Stomach smooth muscle (tissue), 2 donors: ENCODE measurements at regions not wholly inside any gene's neighbourhood (a gene's known extent, or its start where the extent isn't known, plus 50 kb on each side); places are given as distances from the start of the nearest gene placed in this dataset.
"Not testable (repeated sequence)": the region's sequence is repeated elsewhere in the genome, so short reads cannot be mapped to it uniquely, and the experiment has no call there.

ENCODE experiments used
- H3K27ac ChIP-seq: one replicate; pipeline ENCODE4 v1.7.0; 2013; ENCODE audit warnings: mild to moderate bottlenecking, low read length, inconsistent platforms
- H3K27me3 ChIP-seq, 2 donors: one replicate each; pipeline ENCODE4 v1.7.0; 2013; ENCODE audit warnings: low read length in 2 of 2; ENCODE audit not compliant: insufficient read depth in 2 of 2, control insufficient read depth in 1 of 2
- H3K36me3 ChIP-seq, 2 donors: one replicate each; pipeline ENCODE4 v1.7.0; 2013; ENCODE audit warnings: low read length in 2 of 2; ENCODE audit not compliant: control insufficient read depth in 2 of 2, insufficient read depth in 2 of 2
- H3K4me1 ChIP-seq: one replicate; pipeline ENCODE4 v1.7.0; 2013; ENCODE audit warnings: low read length; ENCODE audit not compliant: control insufficient read depth, insufficient read depth
- H3K4me3 ChIP-seq, 2 donors: one replicate each; pipeline ENCODE4 v1.7.0; 2013; ENCODE audit warnings: low read length in 2 of 2
- H3K9ac ChIP-seq, 2 donors: one replicate each; pipeline ENCODE4 v1.7.0; 2013; ENCODE audit warnings: low read length in 2 of 2, mild to moderate bottlenecking in 1 of 2
- H3K9me3 ChIP-seq, 2 donors: one replicate each; pipeline ENCODE4 v1.7.0; 2013; ENCODE audit warnings: low read length in 2 of 2; ENCODE audit not compliant: control insufficient read depth in 2 of 2
- donor health status: healthy.
- donor health status: Pancreatic carcinoma.

- H3K27ac ChIP-seq: no peak overlapping the region
Measured at GRCh38 chr3:79960594-79960993, 192.8 kb upstream of the ROBO1 start.

GRCh38 chr3:79957066-79957465 lies 189.3 kb upstream of the ROBO1 start:
- no peaks in the 10 kb centered on the region for H3K36me3 ChIP-seq
- no peaks in the 10 kb centered on the region for H3K27me3 ChIP-seq
- H3K27ac ChIP-seq: no peak overlapping the region
- no peak overlapping the region for H3K9ac ChIP-seq
- H3K9me3 ChIP-seq: no peaks in the 10 kb centered on the region
- H3K4me3 ChIP-seq: no peak overlapping the region
- no peaks in the 10 kb centered on the region for H3K4me1 ChIP-seq

More at GRCh38 chr3:79960594-79960993, 192.8 kb upstream of the ROBO1 start:
- H3K4me1 ChIP-seq: no peaks in the 10 kb centered on the region
- no peaks in the 10 kb centered on the region for H3K9me3 ChIP-seq
- H3K9ac ChIP-seq: no peak overlapping the region
- no peaks in the 10 kb centered on the region for H3K27me3 ChIP-seq
- no peak overlapping the region for H3K4me3 ChIP-seq
- H3K36me3 ChIP-seq: no peaks in the 10 kb centered on the region

- H3K27me3 ChIP-seq: no peaks in the 10 kb centered on the region
- no peak overlapping the region for H3K27ac ChIP-seq
- no peak overlapping the region for H3K4me3 ChIP-seq
- no peaks in the 10 kb centered on the region for H3K36me3 ChIP-seq
- no peak overlapping the region for H3K9ac ChIP-seq
- no peaks in the 10 kb centered on the region for H3K9me3 ChIP-seq
- H3K4me1 ChIP-seq: no peaks in the 10 kb centered on the region
Measured at GRCh38 chr3:79954756-79955155, 187.0 kb upstream of the ROBO1 start.

GRCh38 chr3:79953591-79954101 lies 185.8 kb upstream of the ROBO1 start:
- no peaks in the 10 kb centered on the region for H3K27me3 ChIP-seq
- no peaks in the 10 kb centered on the region for H3K36me3 ChIP-seq
- H3K4me3 ChIP-seq: no peak overlapping the region
- no peaks in the 10 kb centered on the region for H3K9me3 ChIP-seq
- no peak overlapping the region for H3K9ac ChIP-seq
- no peaks in the 10 kb centered on the region for H3K4me1 ChIP-seq
- H3K27ac ChIP-seq: no peak overlapping the region

- not testable (repeated sequence) for H3K4me3 ChIP-seq, H3K4me1 ChIP-seq, H3K9ac ChIP-seq, H3K27me3 ChIP-seq, H3K27ac ChIP-seq, H3K9me3 ChIP-seq, H3K36me3 ChIP-seq
Measured at GRCh38 chr3:79951426-79951825, 183.6 kb upstream of the ROBO1 start.

GRCh38 chr3:79947957-79948356 lies 180.2 kb upstream of the ROBO1 start:
- no peaks in the 10 kb centered on the region for H3K27me3 ChIP-seq
- H3K4me1 ChIP-seq: no peaks in the 10 kb centered on the region
- no peaks in the 10 kb centered on the region for H3K36me3 ChIP-seq
- no peak overlapping the region for H3K9ac ChIP-seq
- no peak overlapping the region for H3K4me3 ChIP-seq
- no peak overlapping the region for H3K27ac ChIP-seq
- H3K9me3 ChIP-seq: no peaks in the 10 kb centered on the region

GRCh38 chr3:79947469-79947868 lies 179.7 kb upstream of the ROBO1 start:
- Histone ChIP-seq H3K9ac (no peak overlapping the region), H3K27ac (no peak overlapping the region), H3K4me3 (no peak overlapping the region), H3K36me3 (no peaks in the 10 kb centered on the region), H3K27me3 (no peaks in the 10 kb centered on the region), H3K4me1 (no peaks in the 10 kb centered on the region), H3K9me3 (no peaks in the 10 kb centered on the region)

- no peaks in the 10 kb centered on the region for H3K9me3 ChIP-seq
- no peaks in the 10 kb centered on the region for H3K4me1 ChIP-seq
- H3K9ac ChIP-seq: no peak overlapping the region
- no peaks in the 10 kb centered on the region for H3K27me3 ChIP-seq
- no peaks in the 10 kb centered on the region for H3K36me3 ChIP-seq
- no peak overlapping the region for H3K27ac ChIP-seq
- H3K4me3 ChIP-seq: no peak overlapping the region
Measured at GRCh38 chr3:79937567-79937966, 169.8 kb upstream of the ROBO1 start.

- Histone ChIP-seq H3K4me3 (no peak overlapping the region), H3K27ac (no peak overlapping the region), H3K27me3 (no peaks in the 10 kb centered on the region), H3K4me1 (no peaks in the 10 kb centered on the region), H3K9ac (no peak overlapping the region), H3K36me3 (no peaks in the 10 kb centered on the region), H3K9me3 (no peaks in the 10 kb centered on the region)
Measured at GRCh38 chr3:79930196-79930595, 162.4 kb upstream of the ROBO1 start.

- Histone ChIP-seq H3K9ac (no peak overlapping the region), H3K27ac (no peak overlapping the region), H3K4me1 (no peaks in the 10 kb centered on the region), H3K4me3 (no peak overlapping the region), H3K36me3 (no peaks in the 10 kb centered on the region), H3K27me3 (no peaks in the 10 kb centered on the region), H3K9me3 (no peaks in the 10 kb centered on the region)
Measured at GRCh38 chr3:79928687-79929408, 161.1 kb upstream of the ROBO1 start.

- no peaks in the 10 kb centered on the region for H3K27me3 ChIP-seq
Measured at GRCh38 chr3:79926522-79926921, 158.7 kb upstream of the ROBO1 start.

More at GRCh38 chr3:79926522-79926921, 158.7 kb upstream of the ROBO1 start:
- H3K36me3 ChIP-seq: no peaks in the 10 kb centered on the region
- H3K9me3 ChIP-seq: no peaks in the 10 kb centered on the region
- H3K27ac ChIP-seq: no peak overlapping the region
- H3K9ac ChIP-seq: no peak overlapping the region
- H3K4me1 ChIP-seq: no peaks in the 10 kb centered on the region
- no peak overlapping the region for H3K4me3 ChIP-seq
